OCI-LY1 (cell line): ENCODE measurements at regions not wholly inside any gene's neighbourhood (a gene's known extent, or its start where the extent isn't known, plus 50 kb on each side); places are given as distances from the start of the nearest gene placed in this dataset.

ENCODE experiments used
- CTCF ChIP-seq: fragments of 200-600 bp; sonication (generic), shearing (Covaris generic); IDR thresholded peaks from 2 replicates; pipeline ENCODE4 v1.5.1; 2017; ENCODE audit warnings: mild to moderate bottlenecking, antibody characterized with exemption, low read length, moderate library complexity, mixed read lengths
- EZH2 ChIP-seq: fragments of 200-600 bp; sonication (generic), shearing (Covaris generic); IDR thresholded peaks from 2 replicates; pipeline ENCODE4 v1.8.0; 2017; ENCODE audit warnings: borderline replicate concordance, mixed run types, mild to moderate bottlenecking, antibody characterized with exemption, low read length, moderate library complexity, mixed read lengths

- no peak for TF ChIP-seq EZH2
- TF ChIP-seq CTCF = no peak
Observed at GRCh38 chr3:72585966-72586365, 262.3 kb downstream of the SHQ1 start.
